IMR-90 (cell line): ENCODE measurements at regions not wholly inside any gene's neighbourhood (a gene's known extent, or its start where the extent isn't known, plus 50 kb on each side); places are given as distances from the start of the nearest gene placed in this dataset.

ENCODE experiments used
- ATAC-seq: fragments of 200-7000 bp; cut with Tn5 transposase; 2 replicates; pipeline ENCODE4 v1.9.1; 2020; ENCODE audit warnings: low read depth, mild to moderate bottlenecking, moderate library complexity
- BruUV-seq: library from RNA; stranded (reverse); fragments of 400-500 nt; replicated peaks from 2 replicates; lab custom pipeline; 2021; lab: Mats Ljungman, UMichigan
- CTCF ChIA-PET: fragments of 300-600 bp; formaldehyde crosslinking; extraction: SDS; loops from one replicate; lab custom pipeline; 2021; ENCODE audit warnings: antibody characterized with exemption; lab: Yijun Ruan, JAX
- POLR2A ChIA-PET: fragments of 300-600 bp; sonication (Branson Sonifier 250); formaldehyde crosslinking; loops from one replicate; lab custom pipeline; 2022; ENCODE audit warnings: antibody characterized with exemption; ENCODE audit not compliant: unreplicated experiment; lab: Charles Lee
- DNase-seq: peaks from one replicate; pipeline ENCODE4 v3.0.0; 2013
- H2AFZ ChIP-seq: replicated peaks from 2 replicates; pipeline ENCODE3; 2013; ENCODE audit warnings: low read length, mild to moderate bottlenecking; ENCODE audit not compliant: poor library complexity
- H2AK5ac ChIP-seq: 2 replicates; pipeline ENCODE4 v1.6.1; 2013; ENCODE audit warnings: low read depth, low read length, inconsistent platforms
- H2AK9ac ChIP-seq: replicated peaks from 2 replicates; pipeline ENCODE3; 2013; ENCODE audit warnings: mild to moderate bottlenecking, low read depth, low read length, moderate library complexity; ENCODE audit not compliant: poor library complexity
- H2BK120ac ChIP-seq: 2 replicates; pipeline ENCODE4 v1.6.1; 2013; ENCODE audit warnings: low read depth, low read length, inconsistent platforms
- H2BK15ac ChIP-seq: 3 replicates; pipeline ENCODE4 v1.6.1; 2013; ENCODE audit warnings: low read depth, low read length, inconsistent platforms
- H2BK20ac ChIP-seq: 2 replicates; pipeline ENCODE4 v1.6.1; 2013; ENCODE audit warnings: low read depth, mild to moderate bottlenecking, inconsistent platforms, low read length, moderate library complexity
- H2BK5ac ChIP-seq: 2 replicates; pipeline ENCODE4 v1.6.1; 2013; ENCODE audit warnings: mild to moderate bottlenecking, low read depth, low read length, inconsistent platforms; ENCODE audit not compliant: poor library complexity, severe bottlenecking
- H3K14ac ChIP-seq: replicated peaks from 2 replicates; pipeline ENCODE4 v1.6.1; 2013; ENCODE audit warnings: low read depth, low read length, inconsistent platforms
- H3K18ac ChIP-seq: 2 replicates; pipeline ENCODE4 v1.6.1; 2013; ENCODE audit warnings: low read depth, low read length, control low read depth
- H3K23ac ChIP-seq: 2 replicates; pipeline ENCODE4 v1.6.1; 2013; ENCODE audit warnings: low read depth, low read length, inconsistent platforms
- H3K27ac ChIP-seq: 2 replicates; pipeline ENCODE4 v1.5.1; 2013; ENCODE audit warnings: mild to moderate bottlenecking, control low read depth, low read length; ENCODE audit not compliant: insufficient read depth
- H3K27me3 ChIP-seq: 2 replicates; pipeline ENCODE4 v1.6.1; 2013; ENCODE audit warnings: low read length; ENCODE audit not compliant: control insufficient read depth, insufficient read depth
- H3K36me3 ChIP-seq: 2 replicates; pipeline ENCODE4 v1.6.1; 2013; ENCODE audit warnings: low read length, mixed read lengths; ENCODE audit not compliant: control insufficient read depth, insufficient read depth
- H3K4ac ChIP-seq: 2 replicates; pipeline ENCODE4 v1.6.1; 2013; ENCODE audit warnings: low read depth, low read length, inconsistent platforms
- H3K4me1 ChIP-seq: 2 replicates; pipeline ENCODE4 v1.6.1; 2013; ENCODE audit warnings: low read length, mixed read lengths; ENCODE audit not compliant: control insufficient read depth, insufficient read depth
- H3K4me2 ChIP-seq: 2 replicates; pipeline ENCODE4 v1.6.1; 2013; ENCODE audit warnings: low read depth, mild to moderate bottlenecking, control low read depth, low read length, moderate library complexity
- H3K4me3 ChIP-seq: 2 replicates; pipeline ENCODE4 v1.5.1; 2013; ENCODE audit warnings: low read depth, mild to moderate bottlenecking, control low read depth, low read length, moderate library complexity; ENCODE audit not compliant: insufficient read depth
- H3K56ac ChIP-seq: 2 replicates; pipeline ENCODE4 v1.6.1; 2013; ENCODE audit warnings: low read length, inconsistent platforms; ENCODE audit not compliant: insufficient read depth; ENCODE audit errors: extremely low read depth
- H3K79me1 ChIP-seq, 2 experiments: 2 replicates each; pipeline ENCODE4 v1.6.1; 2013; ENCODE audit warnings: low read length in 2 of 2, inconsistent platforms in 1 of 2, low read depth in 1 of 2
- H3K9ac ChIP-seq: 2 replicates; pipeline ENCODE4 v1.6.1; 2013; ENCODE audit warnings: low read depth, low read length, control low read depth
- H3K9me1 ChIP-seq: 2 replicates; pipeline ENCODE4 v1.6.1; 2013; ENCODE audit warnings: low read length, inconsistent platforms; ENCODE audit not compliant: insufficient read depth
- H3K9me3 ChIP-seq: 2 replicates; pipeline ENCODE4 v1.6.1; 2013; ENCODE audit warnings: low read length; ENCODE audit not compliant: control insufficient read depth, insufficient read depth
- H4K20me1 ChIP-seq: 2 replicates; pipeline ENCODE4 v1.6.1; 2013; ENCODE audit warnings: low read length, inconsistent platforms; ENCODE audit not compliant: insufficient read depth
- H4K5ac ChIP-seq: 2 replicates; pipeline ENCODE4 v1.6.1; 2013; ENCODE audit warnings: mild to moderate bottlenecking, low read depth, low read length, control low read depth
- H4K8ac ChIP-seq, 2 experiments: 2 replicates each; pipeline ENCODE4 v1.6.1; 2013; ENCODE audit warnings: low read depth in 2 of 2, low read length in 2 of 2, control low read depth in 1 of 2, inconsistent platforms in 1 of 2
- H4K91ac ChIP-seq: 2 replicates; pipeline ENCODE4 v1.6.1; 2013; ENCODE audit warnings: low read depth, low read length, inconsistent platforms; ENCODE audit not compliant: insufficient read depth
- BHLHE40 ChIP-seq: fragments of 150-350 bp; IDR thresholded peaks from 2 replicates; pipeline ENCODE4 v1.6.1; 2016; ENCODE audit warnings: mild to moderate bottlenecking, low read depth, low read length
- CEBPB ChIP-seq: IDR thresholded peaks from 2 replicates; pipeline ENCODE4 v1.6.1; 2012; ENCODE audit warnings: low read depth, low read length, improper control_type of control experiment
- FOS ChIP-seq: fragments of 150-350 bp; IDR thresholded peaks from 2 replicates; pipeline ENCODE4 v1.6.1; 2016; ENCODE audit warnings: low read depth, low read length
- MAFK ChIP-seq: IDR thresholded peaks from 2 replicates; pipeline ENCODE4 v1.6.1; 2012; ENCODE audit warnings: low read depth, low read length, improper control_type of control experiment
- MXI1 ChIP-seq: IDR thresholded peaks from 2 replicates; pipeline ENCODE4 v1.6.1; 2012; ENCODE audit warnings: low read depth, mild to moderate bottlenecking, low read length, moderate library complexity, borderline replicate concordance
- NFE2L2 ChIP-seq: fragments of 150-350 bp; IDR thresholded peaks from 2 replicates; pipeline ENCODE4 v1.6.1; 2016; ENCODE audit warnings: low read depth, mild to moderate bottlenecking, low read length
- RAD21 ChIP-seq: IDR thresholded peaks from 2 replicates; pipeline ENCODE4 v1.6.1; 2012; ENCODE audit warnings: low read length, improper control_type of control experiment
- RCOR1 ChIP-seq: IDR thresholded peaks from 2 replicates; pipeline ENCODE4 v1.6.1; 2012; ENCODE audit warnings: mild to moderate bottlenecking, low read length, improper control_type of control experiment; ENCODE audit not compliant: insufficient replicate concordance
- RFX5 ChIP-seq: IDR thresholded peaks from 2 replicates; pipeline ENCODE4 v1.8.0; 2012; ENCODE audit warnings: low read depth, mild to moderate bottlenecking, low read length, moderate library complexity
- WGBS, 2 experiments: methylation state at CpG; one replicate each; pipeline versions ENCODE4 v1.1.5 to v1.1.7; 2013; ENCODE audit warnings: missing lambda C conversion rate in 2 of 2; ENCODE audit not compliant: insufficient read length in 1 of 2; ENCODE audit errors: extremely low coverage in 2 of 2; 5-methylcytosine and 5-hydroxymethylcytosine counted together
- dilution Hi-C: fragments of 300-500 bp; cut with HindIII; formaldehyde crosslinking; loops from one replicate; pipeline ENCODE4 v1.14.3; 2018; ENCODE audit warnings: low sequenced_read_pairs; ENCODE audit not compliant: unreplicated experiment
- in situ Hi-C: fragments of 300-500 bp; cut with MboI; formaldehyde crosslinking; loops from 3 replicates; pipeline ENCODE4 v1.14.3; 2019; ENCODE audit warnings: low sequenced_read_pairs, inconsistent platforms, mixed read lengths
- intact Hi-C: fragments of 100-400 bp; cut with micrococcal nuclease; formaldehyde crosslinking; loops from 2 replicates; pipeline ENCODE4 v1.10.0; 2022

DNA sequence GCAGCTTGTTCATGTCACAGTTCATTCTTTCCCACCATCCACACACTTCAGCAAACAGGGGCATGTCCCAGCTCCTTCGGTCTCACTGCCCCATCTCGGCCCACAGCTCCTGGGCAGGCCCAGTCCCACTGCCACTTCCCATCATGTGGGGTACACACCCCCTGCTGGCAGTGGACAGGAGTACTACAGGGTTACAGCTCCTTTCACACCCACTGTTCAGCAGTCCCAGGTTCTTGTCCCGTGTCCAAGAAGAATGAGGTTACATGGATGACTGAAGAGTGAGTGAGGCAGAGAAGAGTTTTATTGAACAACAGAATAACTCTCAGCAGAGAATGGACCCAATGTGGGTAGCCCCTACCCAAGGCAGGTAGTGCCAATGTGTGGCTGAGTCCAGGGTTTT lies 77.8 kb upstream of the SMLR1 start:
- H2AFZ ChIP-seq = peak overlapping the region; percentile 39
- WGBS, 2 experiments = no CpG with 5 or more reads among the region's 3 CpGs
- in situ Hi-C loops = no loop called here

More for the DNA sequence above, 77.8 kb upstream of the SMLR1 start:
- Histone ChIP-seq H2BK120ac (no peak overlapping the region), H2AK9ac (no peak overlapping the region), H3K18ac (no peak overlapping the region), H2BK15ac (no peak overlapping the region), H3K4me3 (no peak overlapping the region), H2BK20ac (no peak overlapping the region), H4K20me1 (no peaks in the 10 kb centered on the region), H4K8ac (no peak overlapping the region), H4K5ac (no peak overlapping the region), H3K4me1 (peaks cover 1% of the 10 kb centered on the region; the same call in 1 of the 2 replicates), H3K27me3 (no peaks in the 10 kb centered on the region), H2BK5ac (no peak overlapping the region), H3K9ac (no peak overlapping the region), H3K4ac (no peak overlapping the region), H3K79me1 (no peaks in the 10 kb centered on the region), H3K9me3 (peaks cover 6% of the 10 kb centered on the region), H3K23ac (no peak overlapping the region), H3K4me2 (no peak overlapping the region), H2AK5ac (no peak overlapping the region), H3K9me1 (0 out of 2 replicates have a peak, but pooled peaks cover 3% of the 10 kb centered on the region), H3K36me3 (no peaks in the 10 kb centered on the region), H3K56ac (no peak overlapping the region), H3K14ac (no peak overlapping the region), H4K91ac (no peak overlapping the region), H3K27ac (no peak overlapping the region)
- dilution Hi-C loops = no loop called here
- no TSS peak for BruUV-seq
- ChIA-PET POLR2A (no interaction called here), CTCF (no interaction called here)
- DNase-seq (no peak), ATAC-seq (no peak)
- no peak for TF ChIP-seq CEBPB
- TF ChIP-seq BHLHE40 = no peak
- TF ChIP-seq RFX5 = no peak
- TF ChIP-seq MAFK = no peak
- TF ChIP-seq NFE2L2 = no peak
- no peak for TF ChIP-seq RAD21
- TF ChIP-seq FOS = no peak
- no peak for TF ChIP-seq MXI1
- TF ChIP-seq RCOR1 = no peak
- intact Hi-C loops = no loop called here
